ENCODE measurements at regions not wholly inside any gene's neighbourhood (a gene's known extent, or its start where the extent isn't known, plus 50 kb on each side); places are given as distances from the start of the nearest gene placed in this dataset.

DNA sequence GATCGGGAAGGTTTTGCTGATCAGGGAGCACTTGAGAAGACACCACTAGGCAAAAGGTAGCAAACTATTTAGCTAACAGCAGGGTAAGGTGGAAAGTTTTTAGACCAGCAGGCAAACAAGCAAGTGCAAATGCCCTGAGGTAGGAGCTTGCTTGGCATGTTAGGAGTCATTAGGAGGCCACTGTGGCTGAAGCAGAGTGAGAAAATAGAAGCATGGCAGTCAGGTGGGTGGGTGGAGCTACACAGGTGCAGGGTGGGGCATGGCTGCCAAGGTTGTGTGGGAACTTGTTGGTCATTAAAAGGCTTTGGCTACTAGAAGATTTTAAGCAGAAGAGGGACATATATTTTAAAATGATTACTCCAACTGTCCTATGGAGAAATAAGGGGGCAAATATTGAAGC is 77.3 kb downstream of the EDN1 start:
- no peak for ATAC-seq (ENCODE audit: low FRiP score)
- TF ChIP-seq, protein P1, sequence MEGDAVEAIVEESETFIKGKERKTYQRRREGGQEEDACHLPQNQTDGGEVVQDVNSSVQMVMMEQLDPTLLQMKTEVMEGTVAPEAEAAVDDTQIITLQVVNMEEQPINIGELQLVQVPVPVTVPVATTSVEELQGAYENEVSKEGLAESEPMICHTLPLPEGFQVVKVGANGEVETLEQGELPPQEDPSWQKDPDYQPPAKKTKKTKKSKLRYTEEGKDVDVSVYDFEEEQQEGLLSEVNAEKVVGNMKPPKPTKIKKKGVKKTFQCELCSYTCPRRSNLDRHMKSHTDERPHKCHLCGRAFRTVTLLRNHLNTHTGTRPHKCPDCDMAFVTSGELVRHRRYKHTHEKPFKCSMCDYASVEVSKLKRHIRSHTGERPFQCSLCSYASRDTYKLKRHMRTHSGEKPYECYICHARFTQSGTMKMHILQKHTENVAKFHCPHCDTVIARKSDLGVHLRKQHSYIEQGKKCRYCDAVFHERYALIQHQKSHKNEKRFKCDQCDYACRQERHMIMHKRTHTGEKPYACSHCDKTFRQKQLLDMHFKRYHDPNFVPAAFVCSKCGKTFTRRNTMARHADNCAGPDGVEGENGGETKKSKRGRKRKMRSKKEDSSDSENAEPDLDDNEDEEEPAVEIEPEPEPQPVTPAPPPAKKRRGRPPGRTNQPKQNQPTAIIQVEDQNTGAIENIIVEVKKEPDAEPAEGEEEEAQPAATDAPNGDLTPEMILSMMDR (IDR thresholded peaks at IDR 0.05) = no peak
- DNase-seq (ENCODE audit: low spot score) = no peak

DNA sequence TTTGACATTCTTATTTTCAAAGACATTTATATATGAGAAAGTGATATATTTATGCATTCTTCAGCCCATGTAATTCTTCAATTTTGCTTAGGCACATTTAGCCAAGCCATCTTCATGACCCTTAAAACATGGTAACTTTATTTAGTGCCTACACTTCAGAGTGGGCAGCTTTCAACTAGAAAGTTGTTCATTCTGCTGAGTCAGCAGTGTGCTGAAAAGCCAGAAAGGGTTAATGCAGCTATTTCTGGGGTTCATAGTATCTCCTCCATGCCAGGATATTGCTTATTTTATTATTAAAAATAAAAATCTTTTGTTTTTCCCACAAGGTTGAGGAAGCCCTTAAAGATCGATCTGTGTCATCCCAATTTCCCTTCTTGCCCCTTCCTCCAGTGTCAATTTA is 79.2 kb downstream of the EDN1 start:
- ATAC-seq (ENCODE audit: low FRiP score) = no peak
- DNase-seq (ENCODE audit: low spot score) = no peak
- TF ChIP-seq, protein P1 (IDR thresholded peaks at IDR 0.05) = no peak

DNA sequence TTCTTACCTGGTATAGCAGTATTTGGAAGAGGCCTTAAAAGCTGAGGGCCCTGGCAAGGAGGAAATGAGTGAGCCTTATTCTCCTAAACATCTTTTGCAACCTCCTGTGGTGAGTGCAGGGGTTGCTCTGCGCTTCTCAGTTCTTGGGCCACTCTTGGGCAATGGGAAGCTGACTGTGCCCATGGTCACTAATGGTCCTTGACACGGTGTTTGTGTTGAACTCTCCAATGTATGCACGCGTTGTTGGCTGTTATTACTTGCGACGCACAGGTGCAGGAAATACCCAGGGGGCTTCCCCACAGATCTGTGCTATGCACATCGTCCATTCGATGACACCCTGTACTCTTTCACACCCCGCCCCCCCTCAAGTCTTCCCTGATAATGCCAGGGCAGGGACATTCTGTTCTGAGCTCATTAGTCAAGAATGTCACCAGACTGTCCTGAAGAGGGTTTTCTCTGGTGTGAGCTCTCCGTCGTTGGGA is 79.7 kb downstream of the EDN1 start:
- no peak for DNase-seq (ENCODE audit: low spot score)
- ATAC-seq (ENCODE audit: low FRiP score) = no peak
- TF ChIP-seq, protein P1 (IDR thresholded peaks at IDR 0.05) = no peak

DNA sequence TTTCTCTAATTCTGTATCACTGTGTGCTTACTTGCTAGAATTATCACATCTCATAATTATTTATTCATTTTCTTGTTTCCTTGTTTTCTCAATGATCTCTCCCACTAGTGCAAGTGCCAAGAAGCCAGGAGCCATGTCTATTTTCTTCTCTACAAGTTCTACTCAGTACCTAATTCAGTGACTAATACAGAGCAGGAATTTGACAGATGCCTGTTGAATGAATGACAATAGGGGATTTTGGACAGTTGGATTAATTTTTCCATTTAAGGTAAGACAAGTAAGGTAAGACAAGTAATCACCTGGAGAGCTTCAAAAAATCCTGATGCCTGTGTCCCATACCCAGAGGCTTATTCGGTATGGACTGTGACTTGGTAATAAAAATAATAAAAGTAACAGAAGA is 81.0 kb downstream of the EDN1 start:
- no peak for ATAC-seq (ENCODE audit: low FRiP score)
- TF ChIP-seq, protein P1 (IDR thresholded peaks at IDR 0.05) = no peak
- no peak for DNase-seq (ENCODE audit: low spot score)

DNA sequence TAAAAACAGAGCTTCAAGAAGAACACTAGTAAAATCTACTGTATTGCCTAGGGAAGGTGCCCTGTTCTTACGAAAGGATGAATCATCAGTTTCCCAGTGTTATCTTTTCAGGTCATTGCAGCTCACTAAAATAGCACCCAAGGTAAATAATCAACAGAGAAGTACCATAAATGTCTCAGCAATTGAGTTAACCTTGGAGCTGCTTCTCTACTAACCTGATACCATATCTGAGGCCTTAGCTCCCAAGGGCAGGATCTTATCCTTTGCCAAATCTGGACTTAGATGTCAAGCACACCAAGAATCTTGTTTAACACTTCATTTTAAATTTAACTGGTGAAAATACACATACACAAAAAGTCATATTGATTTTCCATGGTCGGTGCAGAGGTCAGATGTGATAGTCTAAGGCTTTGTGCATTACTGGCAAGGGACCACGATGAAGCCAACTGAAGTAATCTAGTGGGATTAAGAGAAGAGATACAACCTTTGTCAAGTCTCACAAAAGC is 81.5 kb downstream of the EDN1 start:
- ATAC-seq (ENCODE audit: low FRiP score) (no peak), DNase-seq (ENCODE audit: low spot score) (no peak)
- TF ChIP-seq, protein P1 (IDR thresholded peaks at IDR 0.05) = no peak

DNA sequence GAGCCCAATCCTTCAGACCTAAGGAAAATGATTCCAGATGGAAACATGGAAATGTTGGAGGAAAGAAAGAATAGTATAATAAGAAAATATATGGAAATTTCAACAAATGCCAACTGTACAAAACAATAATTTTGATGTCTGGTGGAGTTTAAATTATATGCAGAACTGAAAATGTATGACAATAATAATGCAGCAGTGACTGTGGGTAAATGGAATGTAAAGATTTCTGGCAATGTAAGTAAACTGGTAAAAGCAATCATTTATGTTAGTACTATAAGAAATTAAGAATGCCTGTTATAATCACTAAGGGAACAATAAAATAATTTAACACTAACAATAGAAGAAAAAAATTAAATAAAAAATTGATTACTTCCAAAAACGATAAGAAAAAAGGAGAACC is 89.0 kb downstream of the EDN1 start:
- ATAC-seq (ENCODE audit: low FRiP score) (no peak), DNase-seq (ENCODE audit: low spot score) (no peak)
- TF ChIP-seq, protein P1 (IDR thresholded peaks at IDR 0.05) = no peak

DNA sequence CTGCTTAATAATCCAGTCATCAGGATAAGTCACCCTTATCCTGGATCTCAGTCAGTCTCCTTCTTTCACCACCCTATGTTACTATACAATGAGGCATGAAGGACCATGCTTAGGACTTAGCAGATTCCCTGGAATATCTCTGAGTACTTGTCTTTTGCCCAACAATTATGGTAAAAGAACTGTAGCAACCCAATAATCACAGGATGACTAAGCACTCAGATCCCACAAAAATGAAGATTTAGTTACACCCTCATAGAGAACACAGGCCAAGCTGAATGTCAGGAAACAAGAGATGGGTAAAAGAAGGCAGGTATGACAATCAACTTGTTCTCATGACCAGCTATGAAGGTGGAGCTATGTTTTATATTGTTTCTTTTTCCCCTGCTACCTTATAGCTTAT is 91.4 kb downstream of the EDN1 start:
- ATAC-seq (ENCODE audit: low FRiP score) = no peak
- TF ChIP-seq, protein P1 (IDR thresholded peaks at IDR 0.05) = no peak
- no peak for DNase-seq (ENCODE audit: low spot score)

All from omental fat pad (tissue), 3 donors.